DOHH2 (cell line): ENCODE measurements at regions not wholly inside any gene's neighbourhood (a gene's known extent, or its start where the extent isn't known, plus 50 kb on each side); places are given as distances from the start of the nearest gene placed in this dataset.

ENCODE experiments used
- H3F3A ChIP-seq: fragments of 200-600 bp; sonication (generic), shearing (Covaris generic); 2 replicates; pipeline ENCODE4 v1.6.0; 2016; ENCODE audit warnings: antibody characterized with exemption, mild to moderate bottlenecking; ENCODE audit not compliant: control insufficient read depth, insufficient read depth
- H3K27ac ChIP-seq: fragments of 200-600 bp; sonication (generic); 2 replicates; pipeline ENCODE4 v1.5.1; 2014; ENCODE audit warnings: low read depth, mild to moderate bottlenecking, low read length, moderate library complexity
- H3K27me3 ChIP-seq: fragments of 200-600 bp; sonication (generic); 2 replicates; pipeline ENCODE4 v1.6.1; 2014; ENCODE audit warnings: mild to moderate bottlenecking, low read length, mixed read lengths; ENCODE audit not compliant: control insufficient read depth
- H3K36me3 ChIP-seq: fragments of 200-600 bp; sonication (generic); 2 replicates; pipeline ENCODE4 v1.6.1; 2014; ENCODE audit warnings: mild to moderate bottlenecking, low read length, moderate library complexity, mixed read lengths; ENCODE audit not compliant: control insufficient read depth
- H3K4me1 ChIP-seq: fragments of 200-600 bp; sonication (generic); 2 replicates; pipeline ENCODE4 v1.6.1; 2014; ENCODE audit warnings: mild to moderate bottlenecking, low read length, mixed read lengths; ENCODE audit not compliant: control insufficient read depth
- H3K4me2 ChIP-seq: fragments of 200-600 bp; sonication (generic); 2 replicates; pipeline ENCODE4 v1.6.0; 2014; ENCODE audit warnings: mild to moderate bottlenecking, low read length, moderate library complexity
- H3K4me3 ChIP-seq: fragments of 200-600 bp; sonication (generic); 2 replicates; pipeline ENCODE4 v1.5.1; 2014; ENCODE audit warnings: mild to moderate bottlenecking, low read length, mixed read lengths
- H3K79me2 ChIP-seq: fragments of 200-600 bp; sonication (generic); 2 replicates; pipeline ENCODE4 v1.6.1; 2014; ENCODE audit warnings: mild to moderate bottlenecking, low read length, mixed read lengths; ENCODE audit not compliant: control insufficient read depth
- H3K9me2 ChIP-seq: fragments of 200-600 bp; sonication (generic); replicated peaks from 2 replicates; pipeline ENCODE4 v1.6.1; 2014; ENCODE audit warnings: mild to moderate bottlenecking, low read length, mixed read lengths; ENCODE audit not compliant: control insufficient read depth
- H3K9me3 ChIP-seq: fragments of 200-600 bp; sonication (generic); 2 replicates; pipeline ENCODE4 v1.6.1; 2014; ENCODE audit warnings: antibody characterized with exemption, low read length, mixed read lengths; ENCODE audit not compliant: control insufficient read depth, insufficient read depth
- H4K20me1 ChIP-seq: fragments of 200-600 bp; sonication (generic); 2 replicates; pipeline ENCODE4 v1.6.0; 2014; ENCODE audit warnings: low read depth, mild to moderate bottlenecking, antibody characterized with exemption, low read length, moderate library complexity; ENCODE audit not compliant: control insufficient read depth, insufficient read depth
- EZH2phosphoT487 ChIP-seq: fragments of 200-600 bp; sonication (generic); IDR thresholded peaks from 2 replicates; pipeline ENCODE4 v1.6.1; 2017; ENCODE audit warnings: borderline replicate concordance, mild to moderate bottlenecking, antibody characterized with exemption, low read length, moderate library complexity, mixed read lengths
- TF ChIP-seq, protein P1 (sequence below): fragments of 200-600 bp; sonication (generic); IDR thresholded peaks from one replicate; pipeline ENCODE4 v1.5.1; 2014; ENCODE audit warnings: antibody characterized with exemption, mild to moderate bottlenecking, low read depth, low read length; ENCODE audit not compliant: poor library complexity, severe bottlenecking

- H3K4me3 ChIP-seq, result no peak overlapping the region
- no peaks in the 10 kb centered on the region for H3K9me3 ChIP-seq
- no peak overlapping the region for H3K27ac ChIP-seq
- no peak overlapping the region for H3K4me2 ChIP-seq
- TF ChIP-seq, protein P1, sequence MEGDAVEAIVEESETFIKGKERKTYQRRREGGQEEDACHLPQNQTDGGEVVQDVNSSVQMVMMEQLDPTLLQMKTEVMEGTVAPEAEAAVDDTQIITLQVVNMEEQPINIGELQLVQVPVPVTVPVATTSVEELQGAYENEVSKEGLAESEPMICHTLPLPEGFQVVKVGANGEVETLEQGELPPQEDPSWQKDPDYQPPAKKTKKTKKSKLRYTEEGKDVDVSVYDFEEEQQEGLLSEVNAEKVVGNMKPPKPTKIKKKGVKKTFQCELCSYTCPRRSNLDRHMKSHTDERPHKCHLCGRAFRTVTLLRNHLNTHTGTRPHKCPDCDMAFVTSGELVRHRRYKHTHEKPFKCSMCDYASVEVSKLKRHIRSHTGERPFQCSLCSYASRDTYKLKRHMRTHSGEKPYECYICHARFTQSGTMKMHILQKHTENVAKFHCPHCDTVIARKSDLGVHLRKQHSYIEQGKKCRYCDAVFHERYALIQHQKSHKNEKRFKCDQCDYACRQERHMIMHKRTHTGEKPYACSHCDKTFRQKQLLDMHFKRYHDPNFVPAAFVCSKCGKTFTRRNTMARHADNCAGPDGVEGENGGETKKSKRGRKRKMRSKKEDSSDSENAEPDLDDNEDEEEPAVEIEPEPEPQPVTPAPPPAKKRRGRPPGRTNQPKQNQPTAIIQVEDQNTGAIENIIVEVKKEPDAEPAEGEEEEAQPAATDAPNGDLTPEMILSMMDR, result no peak
- no peak for TF ChIP-seq EZH2phosphoT487
- no peaks in the 10 kb centered on the region for H3F3A ChIP-seq
- H3K27me3 ChIP-seq, result no peaks in the 10 kb centered on the region
- no peaks in the 10 kb centered on the region for H4K20me1 ChIP-seq
- no peaks in the 10 kb centered on the region for H3K4me1 ChIP-seq
- no peaks in the 10 kb centered on the region for H3K9me2 ChIP-seq
- H3K79me2 ChIP-seq, result no peaks in the 10 kb centered on the region
- no peaks in the 10 kb centered on the region for H3K36me3 ChIP-seq
Measured at GRCh38 chrX:138031715-138032114, 465.8 kb downstream of the ZIC3 start.

GRCh38 chrX:138034136-138034535 lies 468.2 kb downstream of the ZIC3 start:
- no peaks in the 10 kb centered on the region for H3K79me2 ChIP-seq
- H3K36me3 ChIP-seq, result no peaks in the 10 kb centered on the region
- H3K4me1 ChIP-seq, result no peaks in the 10 kb centered on the region
- no peak for TF ChIP-seq EZH2phosphoT487
- TF ChIP-seq, protein P1, result no peak
- no peaks in the 10 kb centered on the region for H3F3A ChIP-seq
- no peaks in the 10 kb centered on the region for H3K9me2 ChIP-seq
- no peaks in the 10 kb centered on the region for H3K27me3 ChIP-seq
- no peaks in the 10 kb centered on the region for H3K9me3 ChIP-seq
- no peak overlapping the region for H3K4me3 ChIP-seq
- H3K27ac ChIP-seq, result no peak overlapping the region
- no peak overlapping the region for H3K4me2 ChIP-seq
- H4K20me1 ChIP-seq, result no peaks in the 10 kb centered on the region

DNA sequence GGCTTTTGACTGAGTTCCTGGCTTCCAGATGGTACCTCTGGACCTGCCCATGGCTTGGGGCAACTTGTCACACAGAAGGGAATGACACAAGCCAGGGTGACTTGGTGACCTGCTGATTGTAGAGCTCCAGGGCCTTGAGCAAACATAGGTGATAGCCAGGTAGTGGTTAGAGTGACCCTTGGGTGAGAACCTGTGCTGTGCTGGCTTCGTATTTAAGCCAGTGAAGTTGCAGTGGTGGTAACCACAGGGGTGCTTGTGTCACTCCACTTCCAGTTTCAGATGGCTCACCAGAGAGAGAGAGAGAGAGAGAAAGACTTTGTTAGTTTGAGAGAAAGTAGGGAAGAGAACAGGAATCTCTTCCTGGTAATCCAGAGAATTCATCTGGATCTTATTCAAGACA lies 471.6 kb downstream of the ZIC3 start:
- Histone ChIP-seq H3K4me3 (no peak overlapping the region), H4K20me1 (no peaks in the 10 kb centered on the region), H3K79me2 (no peaks in the 10 kb centered on the region), H3K9me3 (no peaks in the 10 kb centered on the region), H3K4me1 (no peaks in the 10 kb centered on the region), H3K36me3 (no peaks in the 10 kb centered on the region), H3K4me2 (no peak overlapping the region), H3F3A (no peaks in the 10 kb centered on the region), H3K27ac (no peak overlapping the region), H3K27me3 (no peaks in the 10 kb centered on the region), H3K9me2 (no peaks in the 10 kb centered on the region)
- TF ChIP-seq, protein P1, result no peak
- TF ChIP-seq EZH2phosphoT487, result no peak

GRCh38 chrX:138057883-138058282 lies 492.0 kb downstream of the ZIC3 start:
- no peak for TF ChIP-seq EZH2phosphoT487
- TF ChIP-seq, protein P1, result no peak

More at GRCh38 chrX:138057883-138058282, 492.0 kb downstream of the ZIC3 start:
- H3K9me3 ChIP-seq, result no peaks in the 10 kb centered on the region
- no peaks in the 10 kb centered on the region for H4K20me1 ChIP-seq
- no peaks in the 10 kb centered on the region for H3K36me3 ChIP-seq
- no peaks in the 10 kb centered on the region for H3K4me1 ChIP-seq
- H3K79me2 ChIP-seq, result no peaks in the 10 kb centered on the region
- no peak overlapping the region for H3K27ac ChIP-seq
- H3K27me3 ChIP-seq, result no peaks in the 10 kb centered on the region
- H3K4me2 ChIP-seq, result no peak overlapping the region
- no peak overlapping the region for H3K4me3 ChIP-seq
- H3F3A ChIP-seq, result no peaks in the 10 kb centered on the region
- no peaks in the 10 kb centered on the region for H3K9me2 ChIP-seq
